HG03280 (cell line): ENCODE measurements at regions not wholly inside any gene's neighbourhood (a gene's known extent, or its start where the extent isn't known, plus 50 kb on each side); places are given as distances from the start of the nearest gene placed in this dataset.

ENCODE experiments used
- ATAC-seq: cut with Tn5 transposase; IDR thresholded peaks from one replicate; pipeline ENCODE4 v1.9.1; 2021; ENCODE audit warnings: mild to moderate bottlenecking, moderate library complexity; ENCODE audit not compliant: unreplicated experiment

- ATAC-seq, result no peak
Observed at GRCh38 chr12:77435446-77436091, 370.2 kb upstream of the E2F7 start.

GRCh38 chr12:77433799-77434198 is 368.4 kb upstream of the E2F7 start:
- ATAC-seq, result no peak

- no peak for ATAC-seq
Observed at GRCh38 chr12:77429426-77429825, 364.1 kb upstream of the E2F7 start.

- ATAC-seq, result no peak
Observed at GRCh38 chr12:77421152-77421551, 355.8 kb upstream of the E2F7 start.

GRCh38 chr12:77409551-77409950 is 344.2 kb upstream of the E2F7 start:
- no peak for ATAC-seq

GRCh38 chr12:77407931-77408330 is 342.6 kb upstream of the E2F7 start:
- no peak for ATAC-seq

- no peak for ATAC-seq
Observed at GRCh38 chr12:77406219-77406905, 341.0 kb upstream of the E2F7 start.

GRCh38 chr12:77402716-77403115 is 337.3 kb upstream of the E2F7 start:
- ATAC-seq, result no peak

- ATAC-seq, result no peak
Observed at GRCh38 chr12:77401770-77402081, 336.4 kb upstream of the E2F7 start.

GRCh38 chr12:77401064-77401769 is 335.8 kb upstream of the E2F7 start:
- ATAC-seq, result no peak

GRCh38 chr12:77392467-77393088 is 327.2 kb upstream of the E2F7 start:
- ATAC-seq, result no peak

GRCh38 chr12:77388445-77389265 is 323.3 kb upstream of the E2F7 start:
- ATAC-seq, result no peak

- ATAC-seq, result no peak
Observed at GRCh38 chr12:77387671-77388070, 322.3 kb upstream of the E2F7 start.

GRCh38 chr12:77387214-77387613 is 321.8 kb upstream of the E2F7 start:
- no peak for ATAC-seq

- ATAC-seq, result no peak
Observed at GRCh38 chr12:77384941-77385340, 319.6 kb upstream of the E2F7 start.

- no peak for ATAC-seq
Observed at GRCh38 chr12:77382096-77382742, 316.9 kb upstream of the E2F7 start.

- ATAC-seq, result no peak
Observed at GRCh38 chr12:77377622-77378021, 312.3 kb upstream of the E2F7 start.

- ATAC-seq, result no peak
Observed at GRCh38 chr12:77377116-77377515, 311.7 kb upstream of the E2F7 start.

- ATAC-seq, result no peak
Observed at GRCh38 chr12:77374673-77375072, 309.3 kb upstream of the E2F7 start.

GRCh38 chr12:77372494-77372893 is 307.1 kb upstream of the E2F7 start:
- ATAC-seq, result no peak

GRCh38 chr12:77372026-77372425 is 306.7 kb upstream of the E2F7 start:
- no peak for ATAC-seq
